ENCODE measurements at regions not wholly inside any gene's neighbourhood (a gene's known extent, or its start where the extent isn't known, plus 50 kb on each side); places are given as distances from the start of the nearest gene placed in this dataset.

- no peaks in the 10 kb centered on the region for H3K9me3 ChIP-seq
- 47 to 56% methylated on average over 4 of the region's 4 CpGs for WGBS, 2 donors
- TF ChIP-seq POLR2A (IDR thresholded peaks at IDR 0.05), result no peak
- no peak for TF ChIP-seq CTCF (IDR thresholded peaks at IDR 0.05)
- no peak overlapping the region for H3K27ac ChIP-seq
- DNase-seq, result no peak
- H3K4me1 ChIP-seq, result no peaks in the 10 kb centered on the region
- intact Hi-C loops (cut with DNase I), result no loop called here
- H3K4me3 ChIP-seq, result no peak overlapping the region
- H3K36me3 ChIP-seq, result no peaks in the 10 kb centered on the region
- no peaks in the 10 kb centered on the region for H3K27me3 ChIP-seq
These were observed 545.7 kb downstream of the STK39 start for GRCh38 chr2:167701651-167702050.

GRCh38 chr2:167697948-167698347 is 549.4 kb downstream of the STK39 start:
- H3K9me3 ChIP-seq, result no peaks in the 10 kb centered on the region
- no peaks in the 10 kb centered on the region for H3K27me3 ChIP-seq
- DNase-seq, result no peak
- intact Hi-C loops (cut with DNase I), result no loop called here
- TF ChIP-seq CTCF (IDR thresholded peaks at IDR 0.05), result no peak
- TF ChIP-seq POLR2A (IDR thresholded peaks at IDR 0.05), result no peak
- H3K36me3 ChIP-seq, result no peaks in the 10 kb centered on the region
- H3K4me1 ChIP-seq, result no peaks in the 10 kb centered on the region
- WGBS, 2 donors, result 64 to 78% methylated on average over 2 of the region's 2 CpGs
- H3K4me3 ChIP-seq, result no peak overlapping the region
- H3K27ac ChIP-seq, result no peak overlapping the region

- Histone ChIP-seq H3K4me1 (no peaks in the 10 kb centered on the region), H3K27ac (no peak overlapping the region), H3K9me3 (no peaks in the 10 kb centered on the region), H3K4me3 (no peak overlapping the region), H3K36me3 (no peaks in the 10 kb centered on the region), H3K27me3 (no peaks in the 10 kb centered on the region)
- intact Hi-C loops (cut with DNase I), result no loop called here
- 21 to 38% methylated on average over 1 of the region's 1 CpG for WGBS, 2 donors
- TF ChIP-seq CTCF (IDR thresholded peaks at IDR 0.05) (no peak), POLR2A (IDR thresholded peaks at IDR 0.05) (no peak)
- DNase-seq, result no peak
These were observed 550.2 kb downstream of the STK39 start for GRCh38 chr2:167697194-167697593.

- no peaks in the 10 kb centered on the region for H3K36me3 ChIP-seq
- no peak for DNase-seq
- WGBS, 2 donors, result 54 to 57% methylated on average over 2 of the region's 2 CpGs
- H3K4me1 ChIP-seq, result no peaks in the 10 kb centered on the region
- no peak for TF ChIP-seq POLR2A (IDR thresholded peaks at IDR 0.05)
- TF ChIP-seq CTCF (IDR thresholded peaks at IDR 0.05), result no peak
- no peak overlapping the region for H3K27ac ChIP-seq
- H3K9me3 ChIP-seq, result no peaks in the 10 kb centered on the region
- H3K27me3 ChIP-seq, result no peaks in the 10 kb centered on the region
- no peak overlapping the region for H3K4me3 ChIP-seq
- intact Hi-C loops (cut with DNase I), result no loop called here
These were observed 554.5 kb downstream of the STK39 start for GRCh38 chr2:167692936-167693335.

GRCh38 chr2:167692191-167692590 is 555.2 kb downstream of the STK39 start:
- WGBS, 2 donors, result 84 to 87% methylated on average over 1 of the region's 1 CpG
- H3K4me1 ChIP-seq, result no peaks in the 10 kb centered on the region
- no peaks in the 10 kb centered on the region for H3K36me3 ChIP-seq
- H3K9me3 ChIP-seq, result no peaks in the 10 kb centered on the region
- H3K27ac ChIP-seq, result no peak overlapping the region
- TF ChIP-seq CTCF (IDR thresholded peaks at IDR 0.05), result no peak
- TF ChIP-seq POLR2A (IDR thresholded peaks at IDR 0.05), result no peak
- intact Hi-C loops (cut with DNase I), result no loop called here
- H3K4me3 ChIP-seq, result no peak overlapping the region
- DNase-seq, result no peak
- no peaks in the 10 kb centered on the region for H3K27me3 ChIP-seq
